Activated CD8-positive, alpha-beta T cell treated with anti-CD3 and anti-CD28 coated beads for 36 hours (primary cell): ENCODE measurements at regions not wholly inside any gene's neighbourhood (a gene's known extent, or its start where the extent isn't known, plus 50 kb on each side); places are given as distances from the start of the nearest gene placed in this dataset.

Source experiments
- ATAC-seq: fragments of 200-7000 bp; cut with Tn5 transposase; one replicate; pipeline ENCODE4 v1.10.0; 2021; ENCODE audit warnings: mild to moderate bottlenecking, moderate library complexity
- CTCF ChIA-PET: fragments of 350-600 bp; sonication (Branson Sonifier 250); formaldehyde crosslinking; loops from one replicate; lab custom pipeline; 2021; ENCODE audit warnings: antibody characterized with exemption; lab: Charles Lee
- POLR2A ChIA-PET: fragments of 350-600 bp; sonication (Branson Sonifier 250); formaldehyde crosslinking; loops from one replicate; lab custom pipeline; 2021; ENCODE audit warnings: antibody characterized with exemption; lab: Charles Lee
- DNase-seq: peaks from one replicate; pipeline ENCODE4 v3.0.0-alpha.2; 2020
- H3K27ac Mint-ChIP-seq: one replicate; pipeline ENCODE4 v1.8.0; 2021; ENCODE audit warnings: mild to moderate bottlenecking, mixed read lengths
- H3K27me3 Mint-ChIP-seq: one replicate; pipeline ENCODE4 v1.8.0; 2021; ENCODE audit warnings: mixed read lengths
- H3K36me3 Mint-ChIP-seq: one replicate; pipeline ENCODE4 v1.8.0; 2021; ENCODE audit warnings: low read depth, mixed read lengths
- H3K4me1 Mint-ChIP-seq: one replicate; pipeline ENCODE4 v1.8.0; 2021; ENCODE audit warnings: low read depth, mixed read lengths
- H3K4me3 Mint-ChIP-seq: one replicate; pipeline ENCODE4 v1.8.0; 2021; ENCODE audit warnings: mild to moderate bottlenecking, moderate library complexity, mixed read lengths
- H3K9me3 Mint-ChIP-seq: one replicate; pipeline ENCODE4 v1.8.0; 2021; ENCODE audit warnings: mixed read lengths
- intact Hi-C: fragments of 100-400 bp; cut with micrococcal nuclease; formaldehyde crosslinking; loops from one replicate; pipeline ENCODE4 v1.10.0; 2022
- TF ChIP-seq, protein P1 (sequence below): fragments of 200-600 bp; IDR thresholded peaks from one replicate; pipeline ENCODE4 v1.8.0; 2022; ENCODE audit warnings: antibody characterized with exemption, mild to moderate bottlenecking

DNA sequence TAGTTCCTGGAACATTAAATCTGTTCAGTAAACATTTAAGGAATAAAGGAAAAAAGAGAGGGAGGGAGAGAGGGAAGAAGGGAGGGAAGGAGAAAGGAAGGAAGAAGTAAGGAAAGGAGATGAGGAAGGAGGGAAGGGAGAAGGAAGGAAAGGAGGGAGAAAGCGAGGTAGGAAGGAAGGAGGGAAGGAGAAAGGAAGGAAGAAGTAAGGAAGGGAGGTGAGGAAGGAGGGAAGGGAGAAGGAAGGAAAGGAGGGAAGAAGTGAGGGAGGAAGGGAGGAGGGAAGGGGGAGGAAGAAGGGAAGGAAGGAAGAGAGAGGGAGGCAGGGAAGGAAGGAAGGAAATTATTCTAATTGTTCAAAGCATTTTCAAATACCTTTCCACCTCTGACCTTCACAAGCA lies 77.2 kb upstream of the JUN start:
- ChIA-PET CTCF (no interaction called here), POLR2A (no interaction called here)
- H3K27me3 Mint-ChIP-seq, result no peaks in the 10 kb centered on the region
- TF ChIP-seq, protein P1, sequence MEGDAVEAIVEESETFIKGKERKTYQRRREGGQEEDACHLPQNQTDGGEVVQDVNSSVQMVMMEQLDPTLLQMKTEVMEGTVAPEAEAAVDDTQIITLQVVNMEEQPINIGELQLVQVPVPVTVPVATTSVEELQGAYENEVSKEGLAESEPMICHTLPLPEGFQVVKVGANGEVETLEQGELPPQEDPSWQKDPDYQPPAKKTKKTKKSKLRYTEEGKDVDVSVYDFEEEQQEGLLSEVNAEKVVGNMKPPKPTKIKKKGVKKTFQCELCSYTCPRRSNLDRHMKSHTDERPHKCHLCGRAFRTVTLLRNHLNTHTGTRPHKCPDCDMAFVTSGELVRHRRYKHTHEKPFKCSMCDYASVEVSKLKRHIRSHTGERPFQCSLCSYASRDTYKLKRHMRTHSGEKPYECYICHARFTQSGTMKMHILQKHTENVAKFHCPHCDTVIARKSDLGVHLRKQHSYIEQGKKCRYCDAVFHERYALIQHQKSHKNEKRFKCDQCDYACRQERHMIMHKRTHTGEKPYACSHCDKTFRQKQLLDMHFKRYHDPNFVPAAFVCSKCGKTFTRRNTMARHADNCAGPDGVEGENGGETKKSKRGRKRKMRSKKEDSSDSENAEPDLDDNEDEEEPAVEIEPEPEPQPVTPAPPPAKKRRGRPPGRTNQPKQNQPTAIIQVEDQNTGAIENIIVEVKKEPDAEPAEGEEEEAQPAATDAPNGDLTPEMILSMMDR, result no peak
- H3K4me3 Mint-ChIP-seq, result no peak overlapping the region
- H3K9me3 Mint-ChIP-seq, result no peaks in the 10 kb centered on the region
- DNase-seq, result no peak
- ATAC-seq, result no peak
- H3K4me1 Mint-ChIP-seq, result peaks cover 41% of the 10 kb centered on the region
- no peaks in the 10 kb centered on the region for H3K36me3 Mint-ChIP-seq
- no peak overlapping the region for H3K27ac Mint-ChIP-seq
- intact Hi-C loops, result no loop called here

DNA sequence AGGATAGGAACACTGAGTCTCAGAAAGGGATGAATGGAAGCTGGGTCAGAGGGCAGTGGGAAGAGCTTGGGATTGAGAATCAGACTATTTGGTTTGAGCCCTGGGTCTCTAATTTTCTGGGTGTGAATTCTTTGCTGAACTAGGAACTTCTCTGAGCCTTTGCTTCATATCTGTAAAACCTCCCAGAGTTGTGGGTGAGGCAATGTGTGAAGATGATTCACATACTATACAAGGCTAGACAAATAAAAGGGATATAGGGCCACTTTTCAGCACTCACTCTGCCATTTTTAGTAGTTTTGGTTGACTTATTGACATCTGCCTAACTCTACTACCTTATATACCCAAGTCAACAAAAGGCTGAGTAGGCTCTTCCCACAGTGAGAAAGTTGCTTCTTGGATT lies 77.7 kb upstream of the JUN start:
- H3K27me3 Mint-ChIP-seq, result no peaks in the 10 kb centered on the region
- no peaks in the 10 kb centered on the region for H3K9me3 Mint-ChIP-seq
- no peak for ATAC-seq
- intact Hi-C loops, result no loop called here
- H3K36me3 Mint-ChIP-seq, result no peaks in the 10 kb centered on the region
- H3K4me3 Mint-ChIP-seq, result no peak overlapping the region
- TF ChIP-seq, protein P1, result no peak
- H3K27ac Mint-ChIP-seq, result no peak overlapping the region
- POLR2A ChIA-PET, result no interaction called here
- H3K4me1 Mint-ChIP-seq, result peaks cover 41% of the 10 kb centered on the region
- DNase-seq, result peak; percentile 14
- CTCF ChIA-PET, result no interaction called here

DNA sequence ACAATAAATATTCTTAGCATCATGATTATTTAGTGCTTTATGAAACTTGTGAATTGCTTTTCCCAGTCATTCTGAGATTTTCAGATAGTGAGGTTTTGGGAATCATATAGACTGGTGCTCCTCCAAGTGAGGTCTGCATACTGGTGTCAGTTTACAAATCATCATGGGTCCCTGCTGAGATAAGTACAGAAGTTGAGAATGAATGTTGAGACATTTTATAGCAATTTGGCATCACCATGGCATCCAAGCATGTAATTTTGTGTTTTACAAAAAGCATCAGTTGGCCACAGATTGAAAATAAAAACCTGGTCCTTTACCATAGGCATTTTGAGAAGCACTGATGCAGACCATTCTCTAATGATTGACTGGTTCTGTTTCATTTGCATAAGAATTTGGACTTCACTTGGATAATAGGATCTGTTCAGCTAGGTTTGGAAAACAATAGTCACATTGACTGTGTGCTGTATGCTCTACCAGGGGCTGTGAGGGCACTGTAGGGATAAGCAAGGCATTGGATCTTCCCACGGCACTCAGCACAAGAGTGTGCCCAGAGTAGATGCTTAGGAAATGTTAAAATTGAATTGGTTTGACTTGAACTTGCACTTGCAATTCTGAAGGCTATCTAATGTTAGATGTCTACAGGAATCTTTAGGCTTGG lies 79.0 kb upstream of the JUN start:
- no peak for ATAC-seq
- H3K27me3 Mint-ChIP-seq, result no peaks in the 10 kb centered on the region
- no peak overlapping the region for H3K4me3 Mint-ChIP-seq
- no peaks in the 10 kb centered on the region for H3K9me3 Mint-ChIP-seq
- ChIA-PET POLR2A (no interaction called here), CTCF (no interaction called here)
- peaks cover 29% of the 10 kb centered on the region for H3K4me1 Mint-ChIP-seq
- intact Hi-C loops, result no loop called here
- DNase-seq, result no peak
- no peaks in the 10 kb centered on the region for H3K36me3 Mint-ChIP-seq
- H3K27ac Mint-ChIP-seq, result no peak overlapping the region
- TF ChIP-seq, protein P1, result no peak

DNA sequence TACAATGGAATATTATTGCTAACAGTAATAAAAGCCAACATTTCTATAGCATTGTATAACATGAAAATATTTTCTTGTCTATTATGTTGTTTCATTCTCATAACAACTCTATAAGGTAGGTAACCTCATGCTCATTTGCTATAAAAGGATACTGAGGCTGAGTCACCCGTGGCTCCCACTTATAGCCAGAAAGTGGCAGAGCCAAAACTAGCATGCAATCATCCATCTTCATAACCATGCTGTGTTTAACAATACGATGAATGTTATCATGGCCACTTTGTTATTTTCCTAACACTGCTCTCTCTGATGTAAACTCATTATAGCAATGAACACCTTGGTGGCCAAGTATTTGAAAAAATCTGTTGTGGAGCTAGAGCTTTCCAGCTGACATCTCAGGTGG lies 80.8 kb upstream of the JUN start:
- Mint-ChIP-seq H3K27ac (no peak overlapping the region), H3K36me3 (no peaks in the 10 kb centered on the region), H3K27me3 (no peaks in the 10 kb centered on the region), H3K9me3 (no peaks in the 10 kb centered on the region), H3K4me1 (peaks cover 14% of the 10 kb centered on the region), H3K4me3 (no peak overlapping the region)
- DNase-seq (no peak), ATAC-seq (no peak)
- intact Hi-C loops, result no loop called here
- ChIA-PET CTCF (no interaction called here), POLR2A (interaction anchor here (0.6 kb wide), 1 partner anchor 19 kb away, joined by 3 read pairs; no protein-coding TSS in a partner anchor)
- TF ChIP-seq, protein P1, result no peak

DNA sequence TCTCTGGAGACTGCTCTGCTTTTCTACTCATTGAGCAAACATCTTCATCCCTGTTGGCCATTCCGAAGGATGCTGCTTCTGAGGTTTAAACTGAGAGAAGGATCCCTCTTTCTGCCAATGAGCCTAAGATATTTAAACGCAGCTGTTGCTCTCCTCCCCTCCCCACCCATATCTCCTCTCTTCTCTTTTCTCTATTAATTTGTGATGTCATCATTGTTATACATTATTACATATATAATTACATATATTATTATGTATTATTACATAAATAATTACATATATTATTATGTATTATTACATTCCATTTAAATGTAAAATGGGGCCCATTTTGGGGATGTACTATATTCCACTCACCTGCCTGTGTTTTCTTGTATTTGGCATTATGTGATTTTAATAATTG lies 82.7 kb upstream of the JUN start:
- ATAC-seq, result no peak
- TF ChIP-seq, protein P1, result no peak
- H3K4me1 Mint-ChIP-seq, result peaks cover 2% of the 10 kb centered on the region
- no peaks in the 10 kb centered on the region for H3K27me3 Mint-ChIP-seq
- no peak overlapping the region for H3K4me3 Mint-ChIP-seq
- intact Hi-C loops, result no loop called here
- no peak overlapping the region for H3K27ac Mint-ChIP-seq
- CTCF ChIA-PET, result no interaction called here
- H3K9me3 Mint-ChIP-seq, result no peaks in the 10 kb centered on the region
- H3K36me3 Mint-ChIP-seq, result no peaks in the 10 kb centered on the region
- no peak for DNase-seq
- POLR2A ChIA-PET, result no interaction called here
